OCI-LY1 (cell line): ENCODE measurements at regions not wholly inside any gene's neighbourhood (a gene's known extent, or its start where the extent isn't known, plus 50 kb on each side); places are given as distances from the start of the nearest gene placed in this dataset.
A peak's percentile ranks its signal among the peaks of the same experiment; 100 is the strongest.

ENCODE experiments used
- H2AFZ ChIP-seq: fragments of 200-600 bp; sonication (generic), shearing (Covaris generic); 2 replicates; pipeline ENCODE4 v1.6.0; 2014; ENCODE audit warnings: antibody characterized with exemption, mild to moderate bottlenecking, low read length
- H3F3A ChIP-seq: fragments of 200-600 bp; sonication (generic), shearing (Covaris generic); 2 replicates; pipeline ENCODE4 v1.6.0; 2014; ENCODE audit warnings: mild to moderate bottlenecking, antibody characterized with exemption, low read length, moderate library complexity; ENCODE audit not compliant: insufficient read depth
- H3K27ac ChIP-seq: fragments of 200-600 bp; sonication (generic); 2 replicates; pipeline ENCODE4 v1.5.1; 2014; ENCODE audit warnings: low read length, mixed run types, mild to moderate bottlenecking, low read depth; ENCODE audit not compliant: poor library complexity, severe bottlenecking
- H3K27me3 ChIP-seq: fragments of 200-600 bp; sonication (generic); 2 replicates; pipeline ENCODE4 v1.6.0; 2014; ENCODE audit warnings: antibody characterized with exemption, mild to moderate bottlenecking, low read length, moderate library complexity; ENCODE audit not compliant: insufficient read depth
- H3K36me3 ChIP-seq: fragments of 200-600 bp; sonication (generic); 2 replicates; pipeline ENCODE4 v1.6.1; 2014; ENCODE audit warnings: mild to moderate bottlenecking, antibody characterized with exemption, low read length, moderate library complexity, mixed read lengths; ENCODE audit not compliant: insufficient read depth
- H3K4me1 ChIP-seq: fragments of 200-600 bp; sonication (generic); 2 replicates; pipeline ENCODE4 v1.5.1; 2014; ENCODE audit warnings: mild to moderate bottlenecking, low read length, moderate library complexity; ENCODE audit not compliant: insufficient read depth, severe bottlenecking
- H3K4me2 ChIP-seq: fragments of 200-600 bp; sonication (generic), shearing (Covaris generic); 2 replicates; pipeline ENCODE4 v1.6.1; 2014; ENCODE audit warnings: low read length
- H3K4me3 ChIP-seq: fragments of 200-600 bp; sonication (generic); 2 replicates; pipeline ENCODE4 v1.5.1; 2014; ENCODE audit warnings: low read length, low read depth, mild to moderate bottlenecking, mixed read lengths; ENCODE audit not compliant: poor library complexity, severe bottlenecking
- H3K79me2 ChIP-seq: fragments of 200-600 bp; shearing (Covaris generic); 2 replicates; pipeline ENCODE4 v1.6.1; 2016; ENCODE audit warnings: mixed run types, low read length, mixed read lengths; ENCODE audit not compliant: insufficient read depth
- H3K9ac ChIP-seq: fragments of 200-600 bp; sonication (generic), shearing (Covaris generic); 2 replicates; pipeline ENCODE4 v1.6.1; 2014; ENCODE audit warnings: mild to moderate bottlenecking, low read length, mixed read lengths
- H3K9me2 ChIP-seq: fragments of 200-600 bp; sonication (generic), shearing (Covaris generic); 2 replicates; pipeline ENCODE4 v1.6.1; 2014; ENCODE audit warnings: low read depth, mild to moderate bottlenecking, low read length, mixed read lengths
- H3K9me3 ChIP-seq: fragments of 200-600 bp; shearing (Covaris generic); 2 replicates; pipeline ENCODE4 v1.6.1; 2014; ENCODE audit warnings: low read length, mixed read lengths
- H4K20me1 ChIP-seq: fragments of 200-600 bp; sonication (generic), shearing (Covaris generic); 2 replicates; pipeline ENCODE4 v1.6.0; 2016; ENCODE audit warnings: mild to moderate bottlenecking, low read length; ENCODE audit not compliant: insufficient read depth
- EZH2 ChIP-seq: fragments of 200-600 bp; sonication (generic), shearing (Covaris generic); IDR thresholded peaks from 2 replicates; pipeline ENCODE4 v1.8.0; 2017; ENCODE audit warnings: borderline replicate concordance, mixed run types, mild to moderate bottlenecking, antibody characterized with exemption, low read length, moderate library complexity, mixed read lengths
- TF ChIP-seq, protein P1 (sequence below): fragments of 200-600 bp; sonication (generic), shearing (Covaris generic); IDR thresholded peaks from 2 replicates; pipeline ENCODE4 v1.5.1; 2017; ENCODE audit warnings: mild to moderate bottlenecking, antibody characterized with exemption, low read length, moderate library complexity, mixed read lengths

DNA sequence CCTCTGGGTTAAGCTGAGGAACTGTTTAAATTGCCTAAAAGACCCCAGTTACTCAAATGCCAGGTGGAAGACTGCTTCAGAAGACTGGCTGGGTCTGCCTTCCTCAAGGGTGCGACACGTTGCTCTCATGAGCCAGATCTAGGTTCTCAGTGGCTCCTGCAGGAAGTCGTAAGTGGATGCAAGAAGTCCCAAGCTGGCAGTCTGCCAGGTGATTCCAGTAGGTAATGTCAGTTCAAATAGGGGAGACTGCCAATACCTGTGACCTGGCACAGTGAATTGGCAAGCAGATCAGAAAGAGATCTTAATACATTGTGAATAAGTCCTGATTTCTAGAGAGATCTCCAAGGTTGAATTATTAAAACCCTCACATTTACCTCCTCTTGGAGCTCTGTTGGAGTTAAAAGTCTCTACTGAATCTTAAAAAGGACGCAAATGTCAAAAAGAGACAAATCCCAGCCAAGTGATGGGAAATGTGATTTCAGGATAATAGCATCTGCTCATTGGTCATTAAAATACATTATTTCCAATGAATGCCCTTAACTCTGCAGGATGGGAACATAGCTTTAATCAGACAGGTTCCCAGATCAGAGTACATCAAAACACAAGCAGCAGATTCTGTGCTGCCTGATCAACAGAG lies 98.8 kb upstream of the FRMD6 start:
- H3K36me3 ChIP-seq = no peaks in the 10 kb centered on the region
- no peak overlapping the region for H3K27ac ChIP-seq
- no peak overlapping the region for H3K9ac ChIP-seq
- H3K4me1 ChIP-seq = no peaks in the 10 kb centered on the region
- no peak for TF ChIP-seq EZH2
- TF ChIP-seq, protein P1, sequence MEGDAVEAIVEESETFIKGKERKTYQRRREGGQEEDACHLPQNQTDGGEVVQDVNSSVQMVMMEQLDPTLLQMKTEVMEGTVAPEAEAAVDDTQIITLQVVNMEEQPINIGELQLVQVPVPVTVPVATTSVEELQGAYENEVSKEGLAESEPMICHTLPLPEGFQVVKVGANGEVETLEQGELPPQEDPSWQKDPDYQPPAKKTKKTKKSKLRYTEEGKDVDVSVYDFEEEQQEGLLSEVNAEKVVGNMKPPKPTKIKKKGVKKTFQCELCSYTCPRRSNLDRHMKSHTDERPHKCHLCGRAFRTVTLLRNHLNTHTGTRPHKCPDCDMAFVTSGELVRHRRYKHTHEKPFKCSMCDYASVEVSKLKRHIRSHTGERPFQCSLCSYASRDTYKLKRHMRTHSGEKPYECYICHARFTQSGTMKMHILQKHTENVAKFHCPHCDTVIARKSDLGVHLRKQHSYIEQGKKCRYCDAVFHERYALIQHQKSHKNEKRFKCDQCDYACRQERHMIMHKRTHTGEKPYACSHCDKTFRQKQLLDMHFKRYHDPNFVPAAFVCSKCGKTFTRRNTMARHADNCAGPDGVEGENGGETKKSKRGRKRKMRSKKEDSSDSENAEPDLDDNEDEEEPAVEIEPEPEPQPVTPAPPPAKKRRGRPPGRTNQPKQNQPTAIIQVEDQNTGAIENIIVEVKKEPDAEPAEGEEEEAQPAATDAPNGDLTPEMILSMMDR = no peak
- H4K20me1 ChIP-seq = no peaks in the 10 kb centered on the region
- no peaks in the 10 kb centered on the region for H3K9me3 ChIP-seq
- H3K27me3 ChIP-seq = no peaks in the 10 kb centered on the region
- no peaks in the 10 kb centered on the region for H3K9me2 ChIP-seq
- H3F3A ChIP-seq = no peaks in the 10 kb centered on the region
- no peak overlapping the region for H2AFZ ChIP-seq
- H3K79me2 ChIP-seq = no peaks in the 10 kb centered on the region
- no peak overlapping the region for H3K4me2 ChIP-seq
- H3K4me3 ChIP-seq = no peak overlapping the region

DNA sequence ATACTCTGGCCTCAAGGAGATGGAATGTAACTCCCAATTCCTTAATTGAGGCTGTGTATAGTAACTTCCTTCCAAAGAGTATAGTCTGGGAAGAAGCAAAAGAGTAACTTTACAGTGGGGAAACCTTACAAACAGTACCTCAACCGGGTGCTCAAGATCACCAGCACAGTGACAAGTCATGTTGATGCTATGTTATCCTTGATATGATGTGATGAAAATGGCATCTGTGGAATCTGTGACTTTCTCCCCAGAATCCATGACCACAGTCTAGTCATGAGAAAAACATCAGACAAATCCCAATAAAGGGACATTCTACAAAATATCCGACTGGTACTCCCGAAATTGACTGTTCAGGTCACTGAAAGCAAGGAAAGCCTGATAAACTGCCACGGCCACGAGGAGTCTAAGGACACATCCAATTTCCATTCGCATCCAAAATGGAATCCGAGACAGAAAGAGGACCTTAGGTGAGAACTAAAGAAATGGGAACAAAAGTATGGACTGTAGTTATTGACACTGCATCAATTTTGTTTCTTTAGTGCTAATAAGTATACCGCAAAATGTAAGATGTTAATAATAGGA lies 97.3 kb upstream of the FRMD6 start:
- H3K9ac ChIP-seq = no peak overlapping the region

DNA sequence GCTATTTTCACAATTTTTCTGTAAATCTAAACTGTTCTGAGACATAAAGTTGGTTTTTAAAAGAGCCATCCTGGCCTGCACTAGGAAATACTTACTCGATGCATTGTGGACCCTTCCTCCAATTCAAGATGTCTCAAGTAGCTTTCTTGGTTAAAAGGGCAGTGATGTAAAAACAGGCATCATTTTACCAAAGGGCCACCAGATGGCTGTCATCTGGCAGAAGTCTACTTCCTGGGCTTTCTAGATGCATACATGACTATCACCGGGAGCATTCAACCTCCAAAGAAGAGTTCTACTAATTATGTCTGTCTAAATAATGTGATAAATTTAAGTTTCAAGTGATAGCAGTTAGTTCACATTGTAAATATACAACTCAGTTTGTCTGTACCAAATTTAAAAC lies 96.8 kb upstream of the FRMD6 start:
- Histone ChIP-seq H3K4me3 (no peak overlapping the region), H2AFZ (no peak overlapping the region), H3K36me3 (no peaks in the 10 kb centered on the region), H3F3A (no peaks in the 10 kb centered on the region), H3K4me2 (no peak overlapping the region), H3K79me2 (no peaks in the 10 kb centered on the region), H4K20me1 (no peaks in the 10 kb centered on the region), H3K9me2 (no peaks in the 10 kb centered on the region), H3K9ac (no peak overlapping the region), H3K9me3 (no peaks in the 10 kb centered on the region), H3K4me1 (no peaks in the 10 kb centered on the region), H3K27me3 (no peaks in the 10 kb centered on the region), H3K27ac (no peak overlapping the region)
- no peak for TF ChIP-seq EZH2
- TF ChIP-seq, protein P1 = peak; percentile 25; the same call in 1 of the 2 replicates

More for the DNA sequence above, 97.3 kb upstream of the FRMD6 start:
- TF ChIP-seq, protein P1 = no peak
- TF ChIP-seq EZH2 = no peak
- Histone ChIP-seq H4K20me1 (no peaks in the 10 kb centered on the region), H3K4me2 (no peak overlapping the region), H3K9me3 (no peaks in the 10 kb centered on the region), H3K27me3 (no peaks in the 10 kb centered on the region), H3K36me3 (no peaks in the 10 kb centered on the region), H3K4me1 (no peaks in the 10 kb centered on the region), H3K27ac (no peak overlapping the region), H3K79me2 (no peaks in the 10 kb centered on the region), H3K4me3 (no peak overlapping the region), H3K9me2 (no peaks in the 10 kb centered on the region), H2AFZ (no peak overlapping the region), H3F3A (no peaks in the 10 kb centered on the region)
